ENCODE measurements at regions not wholly inside any gene's neighbourhood (a gene's known extent, or its start where the extent isn't known, plus 50 kb on each side); places are given as distances from the start of the nearest gene placed in this dataset.

GRCh38 chr2:139123795-139124194, 343.6 kb upstream of the NXPH2 start:
- DNase-seq: no peak

GRCh38 chr2:139122711-139123158, 342.5 kb upstream of the NXPH2 start:
- no peak for DNase-seq

- DNase-seq: no peak
Observed at GRCh38 chr2:139099721-139100120, 319.5 kb upstream of the NXPH2 start.

- no peak for DNase-seq
Observed at GRCh38 chr2:139098961-139099360, 318.8 kb upstream of the NXPH2 start.

- DNase-seq: no peak
Observed at GRCh38 chr2:139083121-139083520, 302.9 kb upstream of the NXPH2 start.

- DNase-seq: no peak
Observed at GRCh38 chr2:139080244-139080643, 300.1 kb upstream of the NXPH2 start.

- DNase-seq: no peak
Observed at GRCh38 chr2:139079311-139079710, 299.1 kb upstream of the NXPH2 start.

GRCh38 chr2:139078376-139078775, 298.2 kb upstream of the NXPH2 start:
- DNase-seq: no peak

- DNase-seq: no peak
Observed at GRCh38 chr2:139077099-139077737, 297.0 kb upstream of the NXPH2 start.

- no peak for DNase-seq
Observed at GRCh38 chr2:139067874-139068273, 287.7 kb upstream of the NXPH2 start.

GRCh38 chr2:139067072-139067471, 286.9 kb upstream of the NXPH2 start:
- no peak for DNase-seq

- DNase-seq: no peak
Observed at GRCh38 chr2:139064159-139064558, 284.0 kb upstream of the NXPH2 start.

- no peak for DNase-seq
Observed at GRCh38 chr2:139059617-139060016, 279.4 kb upstream of the NXPH2 start.

GRCh38 chr2:139055202-139055601, 275.0 kb upstream of the NXPH2 start:
- no peak for DNase-seq

- DNase-seq: no peak
Observed at GRCh38 chr2:139048017-139048416, 267.8 kb upstream of the NXPH2 start.

- DNase-seq: no peak
Observed at GRCh38 chr2:139045524-139045923, 265.3 kb upstream of the NXPH2 start.

GRCh38 chr2:139034064-139034463, 253.9 kb upstream of the NXPH2 start:
- no peak for DNase-seq

- DNase-seq: no peak
Observed at GRCh38 chr2:139033300-139033699, 253.1 kb upstream of the NXPH2 start.

GRCh38 chr2:139031722-139032121, 251.5 kb upstream of the NXPH2 start:
- no peak for DNase-seq

GRCh38 chr2:139020287-139020686, 240.1 kb upstream of the NXPH2 start:
- DNase-seq: no peak

- no peak for DNase-seq
Observed at GRCh38 chr2:139018252-139018651, 238.1 kb upstream of the NXPH2 start.

- DNase-seq: no peak
Observed at GRCh38 chr2:139007130-139007529, 226.9 kb upstream of the NXPH2 start.

GRCh38 chr2:139000131-139000785, 220.1 kb upstream of the NXPH2 start:
- DNase-seq: no peak

- DNase-seq: no peak
Observed at GRCh38 chr2:138997856-138998517, 217.8 kb upstream of the NXPH2 start.
